ENCODE measurements at regions not wholly inside any gene's neighbourhood (a gene's known extent, or its start where the extent isn't known, plus 50 kb on each side); places are given as distances from the start of the nearest gene placed in this dataset.
"Not testable (repeated sequence)": the region's sequence is repeated elsewhere in the genome, so short reads cannot be mapped to it uniquely, and the experiment has no call there.

DNA sequence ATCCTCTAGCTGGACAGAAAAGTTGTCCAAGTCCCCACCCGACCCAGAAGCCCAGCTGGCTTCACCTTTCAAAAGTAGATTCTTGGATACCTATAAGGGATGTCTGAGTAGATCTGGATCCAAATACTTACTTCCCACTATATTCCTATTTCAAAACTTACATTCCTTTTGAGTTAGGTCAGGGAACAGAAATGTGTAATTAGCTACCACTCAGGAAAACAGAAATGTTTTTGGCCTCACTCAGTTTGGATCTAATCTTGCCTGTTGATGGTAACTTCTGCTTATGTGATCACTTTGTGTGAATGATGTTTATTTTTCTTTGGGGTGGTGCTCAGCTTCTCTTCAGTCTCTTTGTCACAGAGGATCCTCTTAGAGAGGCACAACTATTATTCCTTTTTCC, 814.4 kb upstream of the RGS18 start:
- no peak for DNase-seq (ENCODE audit: low spot score)

DNA sequence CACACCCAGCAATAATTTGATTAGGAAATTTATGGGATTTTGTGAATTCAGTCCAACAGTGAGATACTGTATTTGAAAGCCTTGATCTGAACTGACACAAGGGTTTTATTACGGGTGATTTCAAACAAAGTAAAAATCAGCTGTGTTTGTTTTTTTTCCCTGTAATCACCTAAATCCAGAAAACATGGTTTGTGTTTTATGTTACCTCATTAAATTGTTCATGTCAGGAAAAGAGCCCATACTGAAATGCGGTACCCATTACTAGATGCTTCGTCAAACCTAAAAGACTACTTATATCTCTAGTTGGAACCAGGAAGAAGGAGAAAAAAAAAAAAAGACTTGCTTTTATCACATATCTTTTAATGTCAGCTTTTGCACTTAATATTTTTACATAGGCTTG, 811.9 kb upstream of the RGS18 start:
- DNase-seq (ENCODE audit: low spot score) = no peak

DNA sequence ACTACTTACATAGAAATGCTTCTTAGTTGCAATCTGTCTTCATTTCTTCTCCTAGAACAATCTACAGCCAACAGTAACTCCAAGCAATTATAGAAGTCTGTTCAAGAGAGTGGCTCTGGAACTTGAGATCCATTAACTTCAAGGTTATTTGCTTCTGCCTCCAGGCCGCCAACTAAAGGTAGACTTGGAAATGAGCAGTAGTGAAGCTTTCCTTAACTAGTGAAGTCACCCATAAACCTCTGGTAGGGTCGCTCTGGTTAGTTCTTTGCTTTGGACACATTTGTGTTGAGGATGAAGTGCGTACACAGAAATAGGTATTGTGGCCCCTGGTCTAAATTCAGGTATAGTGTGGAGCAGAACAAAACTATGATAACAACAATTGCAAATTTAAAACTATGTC, 809.9 kb upstream of the RGS18 start:
- DNase-seq (ENCODE audit: low spot score) = no peak

GRCh38 chr1:191350938-191351337, 807.3 kb upstream of the RGS18 start:
- no peak for DNase-seq (ENCODE audit: low spot score)

GRCh38 chr1:191358724-191359123, 799.5 kb upstream of the RGS18 start:
- no peak for DNase-seq (ENCODE audit: low spot score)

DNA sequence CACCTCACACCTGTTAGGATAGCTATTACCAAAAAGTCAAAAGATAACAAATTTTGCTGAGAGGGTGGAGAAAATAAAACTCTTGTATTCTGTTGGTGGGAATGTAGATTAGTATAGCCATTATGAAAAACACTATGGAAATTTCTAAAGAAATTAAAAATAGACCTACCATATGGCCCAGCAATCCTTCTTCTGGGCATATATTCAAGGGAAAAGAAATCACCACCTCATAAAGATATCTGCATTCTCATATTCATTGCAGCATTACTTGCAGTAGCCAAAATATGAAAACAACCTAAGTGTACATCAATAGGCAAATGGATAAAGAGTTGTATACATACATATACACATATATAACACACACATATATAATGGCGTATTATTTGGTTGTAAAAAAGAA, 791.6 kb upstream of the RGS18 start:
- no peak for DNase-seq (ENCODE audit: low spot score)

DNA sequence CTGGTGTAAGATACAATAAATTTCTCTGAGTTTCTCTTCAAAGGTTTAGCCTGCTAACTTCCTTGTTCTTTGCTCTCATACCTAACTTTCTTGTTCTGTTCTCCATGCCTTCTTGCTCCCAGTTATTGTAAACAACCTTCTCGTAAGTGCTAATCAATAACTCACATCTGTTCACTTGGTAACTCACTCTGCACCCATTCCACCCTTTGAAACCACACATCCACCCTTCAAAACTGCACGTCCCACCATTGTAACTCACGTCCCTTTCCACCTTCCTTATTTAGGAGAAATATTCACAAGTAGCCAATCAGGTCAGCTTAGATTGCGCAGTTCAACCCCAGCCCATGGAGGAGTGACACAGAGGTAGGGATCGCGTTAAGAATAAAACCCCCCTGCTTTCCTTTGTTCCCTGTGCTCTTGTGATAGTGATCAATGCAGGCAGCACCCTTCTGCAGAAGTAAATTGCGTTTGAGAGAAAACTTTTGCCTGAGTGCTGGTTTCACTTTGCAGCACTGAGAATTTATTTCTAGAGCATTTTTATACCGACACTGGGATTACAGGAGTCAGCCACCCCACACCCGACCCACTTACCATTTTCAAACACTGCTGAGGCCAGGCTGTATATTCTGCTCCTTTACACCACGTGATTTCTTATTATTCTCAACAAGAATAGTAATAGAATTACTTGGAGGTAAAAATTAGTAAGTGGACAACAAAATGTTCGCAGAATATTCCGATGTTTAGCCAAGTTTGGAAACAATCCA, 789.2 kb upstream of the RGS18 start:
- no peak for DNase-seq (ENCODE audit: low spot score)

DNA sequence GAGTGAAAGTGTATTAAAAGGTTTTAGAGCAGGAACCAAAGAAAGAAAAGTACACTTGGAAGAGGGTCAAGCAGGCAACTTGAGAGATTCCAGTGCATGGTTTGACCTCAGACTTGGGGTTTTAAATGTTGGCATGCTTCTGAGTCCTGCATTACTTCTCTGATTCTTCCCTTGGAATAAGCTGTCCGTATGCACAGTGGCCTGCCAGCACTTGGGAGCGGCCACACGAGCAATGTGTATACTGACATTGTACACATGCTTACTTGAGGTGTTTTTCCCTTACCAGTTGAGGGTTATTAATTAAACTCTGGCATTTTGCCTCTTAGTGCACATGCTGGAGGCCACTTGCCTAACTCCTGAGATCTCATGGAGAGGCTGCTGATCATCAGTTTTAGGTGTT, 786.6 kb upstream of the RGS18 start:
- DNase-seq (ENCODE audit: low spot score) = no peak

DNA sequence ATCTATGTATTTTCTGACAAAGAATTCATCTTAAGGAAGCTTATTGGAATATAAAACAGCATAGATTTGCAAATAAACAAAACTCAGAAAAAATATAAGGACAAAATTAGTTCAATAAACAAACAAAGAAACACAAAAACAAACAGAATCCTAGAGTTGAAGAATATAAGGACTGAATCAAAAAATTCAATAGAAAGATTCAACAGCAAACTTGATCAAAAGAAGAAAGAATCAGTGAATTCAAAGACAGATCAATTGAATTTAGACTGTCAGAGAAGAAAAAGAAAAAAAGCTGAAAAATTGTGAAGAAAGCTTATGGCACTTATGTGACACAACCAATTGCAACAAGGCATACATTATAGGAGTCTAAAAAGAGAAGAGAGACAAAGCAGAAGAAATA, 770.0 kb upstream of the RGS18 start:
- DNase-seq (ENCODE audit: low spot score) = no peak

- no peak for DNase-seq (ENCODE audit: low spot score)
These were observed 761.6 kb upstream of the RGS18 start for GRCh38 chr1:191396622-191397021.

- no peak for DNase-seq (ENCODE audit: low spot score)
These were observed 759.7 kb upstream of the RGS18 start for GRCh38 chr1:191398551-191398950.

DNA sequence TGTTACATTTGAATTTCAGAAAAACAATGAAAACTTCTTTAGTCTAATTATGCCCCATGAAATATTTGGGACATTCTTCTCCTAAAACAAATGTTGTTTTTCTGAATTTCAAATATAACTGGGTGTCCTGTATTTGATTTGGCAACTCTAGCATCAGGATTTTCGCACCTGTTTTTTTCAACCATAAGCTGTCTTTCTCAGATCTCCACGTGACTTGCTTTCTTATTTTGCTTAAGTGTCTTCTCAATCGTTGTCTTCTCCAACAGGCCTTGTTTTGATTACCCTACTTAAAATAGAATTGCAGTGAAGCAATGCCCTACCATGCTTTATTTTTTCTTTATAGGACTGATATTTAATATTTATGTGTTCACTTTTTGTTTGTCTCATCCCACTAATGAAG, 752.8 kb upstream of the RGS18 start:
- DNase-seq (ENCODE audit: low spot score) = no peak

DNA sequence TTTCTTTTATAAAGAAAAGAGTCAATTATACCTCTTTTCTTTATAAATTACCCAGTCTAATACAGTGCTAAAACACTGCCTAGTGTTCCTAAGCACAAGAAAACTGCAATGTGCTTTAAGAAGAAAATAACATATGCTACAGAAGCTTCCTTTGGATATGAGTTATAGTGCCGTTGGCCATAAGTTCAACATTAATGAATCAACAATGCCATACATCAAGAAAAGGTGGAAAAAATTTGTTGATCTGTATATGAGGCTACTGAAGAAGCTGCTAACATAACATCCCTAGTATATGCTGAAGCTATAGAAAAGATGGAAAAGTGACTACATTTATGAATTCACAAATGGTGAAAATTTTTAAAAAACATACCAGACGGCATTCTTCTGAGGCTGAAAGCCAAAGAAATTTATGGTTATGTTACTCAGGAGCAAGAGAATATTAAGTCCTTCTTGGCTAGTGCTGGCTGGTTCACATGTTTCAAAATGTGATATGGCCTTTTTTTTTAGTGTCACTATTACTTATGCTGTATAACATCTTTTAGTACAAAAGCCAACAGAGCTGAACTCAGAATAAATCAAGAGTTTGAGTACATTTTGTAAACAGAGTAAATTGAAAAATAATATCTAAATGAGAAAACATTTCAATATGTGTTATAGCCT, 743.2 kb upstream of the RGS18 start:
- DNase-seq (ENCODE audit: low spot score) = no peak

- no peak for DNase-seq (ENCODE audit: low spot score)
These were observed 738.4 kb upstream of the RGS18 start for GRCh38 chr1:191419842-191420241.

DNA sequence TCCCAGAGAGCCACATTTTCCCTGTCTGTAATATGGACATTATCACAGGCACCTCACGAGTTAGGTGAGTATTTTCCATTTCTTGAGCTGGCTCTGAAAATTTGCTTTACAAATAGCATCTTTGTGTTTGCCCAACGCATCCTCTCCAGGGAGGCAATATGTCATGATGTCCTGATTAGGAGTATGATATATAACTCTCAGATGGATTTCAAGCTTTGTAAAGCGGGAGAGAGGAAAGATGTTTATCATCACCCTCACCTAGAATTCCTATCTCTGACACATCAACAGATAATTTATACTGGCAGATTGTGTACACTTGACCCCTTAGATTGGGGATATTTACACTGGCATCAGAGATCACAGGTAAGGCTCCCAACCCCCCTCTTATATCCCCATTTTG, 730.7 kb upstream of the RGS18 start:
- peak; percentile 2 for DNase-seq (ENCODE audit: low spot score)

GRCh38 chr1:191432817-191433216, 725.4 kb upstream of the RGS18 start:
- DNase-seq (ENCODE audit: low spot score) = no peak

- no peak for DNase-seq (ENCODE audit: low spot score)
These were observed 719.3 kb upstream of the RGS18 start for GRCh38 chr1:191438979-191439378.

DNA sequence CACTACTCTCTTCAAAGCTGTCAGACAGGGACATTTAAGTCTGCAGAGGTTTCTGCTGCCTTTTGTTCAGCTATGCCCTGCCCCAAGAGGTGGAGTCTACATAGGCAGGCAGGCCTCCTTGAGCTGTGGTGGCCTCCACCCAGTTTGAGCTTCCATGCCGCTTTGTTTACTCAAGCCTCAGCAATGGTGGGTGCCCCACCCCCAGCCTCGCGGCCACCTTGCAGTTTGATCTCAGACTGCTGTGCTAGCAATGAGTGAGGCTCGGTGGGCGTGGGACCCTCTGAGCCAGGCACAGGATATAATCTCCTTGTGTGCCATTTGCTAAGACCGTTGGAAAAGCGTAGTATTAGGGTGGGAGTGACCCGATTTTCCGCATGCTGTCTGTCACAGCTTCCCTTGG, 710.0 kb upstream of the RGS18 start:
- DNase-seq (ENCODE audit: low spot score) = not testable (repeated sequence)

DNA sequence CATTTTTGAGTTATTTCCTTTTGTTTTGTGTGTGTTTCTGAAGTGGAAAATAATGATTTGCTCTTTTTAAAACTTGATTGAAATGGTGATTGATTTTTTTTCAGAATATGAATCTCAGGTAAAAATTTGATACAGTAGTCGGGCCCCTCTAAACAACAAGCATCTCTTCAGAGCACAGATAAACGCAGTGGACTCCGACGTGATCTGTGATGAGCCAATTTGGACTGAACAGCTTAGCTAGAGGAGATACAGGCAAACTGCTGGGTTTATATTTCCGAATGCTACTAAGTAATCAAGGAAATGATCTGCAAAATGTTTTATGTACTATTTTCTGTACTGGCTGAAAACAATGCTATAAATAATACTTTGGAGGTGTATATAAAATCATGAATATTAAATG, 705.7 kb upstream of the RGS18 start:
- no peak for DNase-seq (ENCODE audit: low spot score)

GRCh38 chr1:191453487-191453886, 704.8 kb upstream of the RGS18 start:
- DNase-seq (ENCODE audit: low spot score) = no peak

- no peak for DNase-seq (ENCODE audit: low spot score)
These were observed 700.4 kb upstream of the RGS18 start for GRCh38 chr1:191457889-191458288.

GRCh38 chr1:191460234-191460633, 698.0 kb upstream of the RGS18 start:
- no peak for DNase-seq (ENCODE audit: low spot score)

DNA sequence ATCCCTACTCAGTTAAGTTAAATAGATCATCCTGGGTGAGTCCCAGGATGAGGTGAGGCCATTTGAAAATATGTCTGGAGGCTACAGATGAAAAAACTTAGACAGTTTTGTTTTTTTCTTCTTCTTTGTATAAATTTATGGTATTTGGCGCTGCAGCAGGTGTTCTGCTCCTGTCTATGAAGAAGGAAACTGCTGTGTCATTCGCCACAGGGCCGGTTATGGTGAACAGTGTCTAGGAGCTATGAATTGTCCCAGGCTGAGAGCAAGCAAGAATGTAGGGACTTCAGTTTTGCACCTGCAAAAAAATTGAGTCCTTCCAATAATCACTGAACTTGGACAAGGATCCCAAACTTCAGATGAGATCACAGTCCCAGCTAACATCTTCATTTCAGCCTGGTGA, 674.3 kb upstream of the RGS18 start:
- DNase-seq (ENCODE audit: low spot score) = no peak

DNA sequence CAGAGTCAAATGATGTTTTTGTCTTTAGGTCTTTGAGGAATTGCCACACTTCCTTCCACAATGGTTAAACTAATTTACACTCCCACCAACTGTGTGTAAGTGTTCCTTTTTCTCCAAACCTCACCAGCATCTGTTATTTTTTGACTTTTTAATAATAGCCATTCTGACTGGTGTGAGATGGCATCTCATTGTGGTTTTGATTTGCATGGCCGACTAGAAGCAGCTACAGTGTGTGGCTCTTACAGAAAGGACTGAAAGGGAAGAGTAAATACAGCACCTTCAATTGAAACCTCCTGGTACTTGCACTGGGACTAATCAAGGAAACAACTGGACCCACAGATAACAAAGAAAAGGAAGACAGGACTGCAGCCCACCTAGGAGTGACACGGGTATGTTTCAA, 668.0 kb upstream of the RGS18 start:
- no peak for DNase-seq (ENCODE audit: low spot score)

Data from SK-N-DZ (cell line).